NCI-H345 (cell line): ENCODE measurements at regions not wholly inside any gene's neighbourhood (a gene's known extent, or its start where the extent isn't known, plus 50 kb on each side); places are given as distances from the start of the nearest gene placed in this dataset.
"Not testable (repeated sequence)": the region's sequence is repeated elsewhere in the genome, so short reads cannot be mapped to it uniquely, and the experiment has no call there.

Experiments used
- DNase-seq: peaks from one replicate; lab custom pipeline; 2025; lab: John Stamatoyannopoulos, UW

DNA sequence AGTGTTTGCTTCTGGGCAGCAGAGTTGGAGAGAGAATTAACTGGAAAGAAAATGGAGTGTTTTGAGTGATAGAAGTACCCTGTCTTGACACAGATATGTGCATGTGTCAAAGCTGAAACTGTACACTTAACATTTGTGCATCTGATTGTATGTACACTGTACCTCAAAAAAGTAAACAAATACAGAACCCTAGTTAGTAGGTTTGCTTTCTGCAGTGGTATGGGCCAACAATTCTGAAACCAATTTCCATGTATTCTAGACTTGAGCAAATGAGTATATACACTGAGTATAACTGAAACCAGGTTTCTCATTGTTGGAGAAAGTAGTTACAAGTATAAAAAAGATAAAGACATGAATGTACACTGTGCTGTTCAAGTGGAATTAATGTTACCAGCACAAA, 52.4 kb downstream of the ELAPOR2 start:
- DNase-seq: no peak

DNA sequence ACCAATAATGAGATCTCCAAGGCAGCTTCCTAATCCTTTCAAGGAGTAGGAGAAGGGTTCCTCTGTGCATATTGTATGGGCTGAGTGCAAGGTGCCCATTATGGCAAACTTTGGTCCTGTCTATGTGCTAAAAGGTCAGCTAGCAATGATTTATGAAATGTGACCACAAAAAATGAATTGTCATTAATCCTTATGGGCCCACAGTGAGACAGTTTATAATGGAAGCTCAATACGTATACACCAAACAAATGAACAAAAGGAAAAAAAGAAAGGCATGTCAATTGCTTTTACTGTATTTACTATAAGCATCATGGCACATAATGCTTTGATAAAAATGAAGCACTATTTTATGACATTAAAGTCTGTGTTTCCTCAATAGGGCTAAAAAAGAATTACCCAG, 54.5 kb downstream of the ELAPOR2 start:
- no peak for DNase-seq

DNA sequence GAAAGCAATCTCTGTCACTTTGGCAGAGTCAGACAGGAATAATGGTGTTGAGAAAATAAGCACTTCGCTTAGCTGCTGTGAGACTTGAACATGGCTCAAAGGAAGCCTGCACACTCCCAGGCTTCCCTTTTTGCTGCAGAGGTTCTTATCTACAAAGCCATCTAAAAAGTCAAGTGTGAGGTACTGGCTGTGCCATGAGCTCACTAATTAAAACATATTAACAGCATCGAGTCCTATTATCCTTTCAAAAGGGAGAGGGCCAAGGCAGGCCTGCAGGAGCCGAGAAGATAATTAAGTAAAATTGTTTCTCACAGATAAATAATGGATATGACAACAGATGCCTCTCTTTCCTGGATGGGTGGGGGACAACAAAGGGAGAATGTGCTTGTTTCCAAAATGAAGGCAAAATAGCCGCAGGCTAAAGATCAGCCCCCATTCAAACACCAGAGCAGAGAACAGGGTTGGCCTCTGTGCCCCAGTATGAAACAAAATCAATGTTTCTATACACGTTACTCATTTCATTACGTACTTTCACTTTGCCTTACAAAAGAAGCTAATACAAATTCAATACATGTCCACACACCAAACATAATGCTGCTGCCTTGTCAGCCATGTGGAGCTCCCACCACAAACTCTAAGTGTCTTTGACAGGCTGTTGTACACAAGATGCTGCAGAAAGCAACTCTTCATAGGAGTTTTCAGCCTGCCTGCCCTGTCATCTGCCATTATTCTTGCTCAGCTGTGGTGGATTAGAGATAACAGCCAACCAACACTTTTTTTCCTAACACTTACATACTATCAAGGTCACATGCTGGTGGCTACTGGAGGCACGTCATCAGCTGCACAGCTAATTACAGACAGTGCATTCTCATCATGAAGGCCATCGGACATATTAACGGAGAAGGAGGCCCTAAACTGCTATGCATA, 55.3 kb downstream of the ELAPOR2 start:
- DNase-seq: no peak

DNA sequence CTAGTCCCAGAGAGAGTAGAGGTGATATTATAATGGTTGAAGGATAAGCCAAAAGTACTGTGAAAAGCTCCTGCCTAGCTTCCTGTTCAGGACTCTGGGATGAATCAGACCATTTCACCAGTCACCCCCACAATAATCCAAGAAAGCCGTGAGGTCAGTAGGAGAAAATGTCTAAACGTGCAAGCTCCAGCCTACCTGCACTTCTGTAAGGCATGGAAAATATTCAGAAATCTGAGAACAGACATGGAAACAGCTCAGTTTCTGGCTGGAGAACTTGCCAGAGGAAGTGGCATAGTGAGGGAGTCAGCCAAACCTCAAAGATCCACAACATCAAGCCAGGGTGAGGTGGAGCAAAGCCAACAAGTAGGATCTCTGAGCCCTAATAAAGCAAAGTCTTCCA, 58.2 kb downstream of the ELAPOR2 start:
- no peak for DNase-seq

DNA sequence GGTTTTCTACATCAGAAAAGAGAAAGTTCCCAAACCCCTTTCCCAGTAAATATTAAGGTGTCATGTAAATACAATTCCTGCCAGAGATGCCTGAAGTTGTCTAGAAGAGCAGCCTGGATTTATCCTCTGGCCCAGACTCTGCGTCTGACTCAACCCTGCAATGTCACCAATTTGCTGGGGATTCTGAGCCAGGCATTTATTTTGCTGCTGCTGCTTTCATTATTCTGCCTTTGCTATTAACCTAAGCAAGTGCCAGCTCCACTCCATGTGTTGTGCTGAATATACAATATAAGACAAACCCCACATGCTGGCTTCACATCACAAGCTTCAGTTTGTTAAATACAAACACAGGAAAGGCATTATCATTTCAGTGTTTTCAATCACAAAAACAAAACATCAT, 59.1 kb downstream of the ELAPOR2 start:
- no peak for DNase-seq

DNA sequence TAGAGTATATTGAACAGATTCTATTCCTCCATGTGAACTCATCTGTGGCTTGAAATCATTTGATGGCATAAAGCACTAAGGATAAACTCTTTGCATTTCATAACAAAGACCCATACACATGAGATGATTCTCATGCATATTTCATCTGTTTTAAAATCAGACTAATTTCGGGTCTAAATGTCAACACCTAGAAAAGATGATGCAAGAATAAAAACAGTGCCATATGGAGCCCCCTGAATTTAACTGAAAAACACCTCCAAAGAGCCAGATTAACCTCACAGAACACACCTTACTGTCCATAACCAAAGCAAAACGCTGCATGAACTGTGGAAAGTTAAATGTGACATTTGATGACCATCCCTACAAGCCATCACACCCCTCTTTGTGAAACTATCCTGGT, 59.7 kb downstream of the ELAPOR2 start:
- no peak for DNase-seq

DNA sequence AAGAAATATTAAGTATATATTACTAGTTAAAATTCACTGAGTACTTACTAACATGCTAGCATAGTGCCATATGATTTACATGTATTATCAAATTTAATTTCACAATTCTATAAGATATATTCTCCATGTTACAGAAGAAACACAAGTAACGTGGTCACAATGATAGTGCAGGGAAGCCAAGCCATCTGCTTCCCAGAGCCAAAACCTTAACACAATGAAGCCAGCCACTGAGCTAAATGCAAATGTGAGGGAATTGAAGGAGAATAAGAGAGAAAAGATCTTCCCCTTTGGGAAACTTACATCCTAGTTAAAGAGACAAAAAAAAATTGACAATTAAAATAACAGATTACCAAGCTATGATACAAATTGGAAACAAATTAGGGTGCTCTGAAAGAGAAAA, 63.6 kb downstream of the ELAPOR2 start:
- DNase-seq: no peak

DNA sequence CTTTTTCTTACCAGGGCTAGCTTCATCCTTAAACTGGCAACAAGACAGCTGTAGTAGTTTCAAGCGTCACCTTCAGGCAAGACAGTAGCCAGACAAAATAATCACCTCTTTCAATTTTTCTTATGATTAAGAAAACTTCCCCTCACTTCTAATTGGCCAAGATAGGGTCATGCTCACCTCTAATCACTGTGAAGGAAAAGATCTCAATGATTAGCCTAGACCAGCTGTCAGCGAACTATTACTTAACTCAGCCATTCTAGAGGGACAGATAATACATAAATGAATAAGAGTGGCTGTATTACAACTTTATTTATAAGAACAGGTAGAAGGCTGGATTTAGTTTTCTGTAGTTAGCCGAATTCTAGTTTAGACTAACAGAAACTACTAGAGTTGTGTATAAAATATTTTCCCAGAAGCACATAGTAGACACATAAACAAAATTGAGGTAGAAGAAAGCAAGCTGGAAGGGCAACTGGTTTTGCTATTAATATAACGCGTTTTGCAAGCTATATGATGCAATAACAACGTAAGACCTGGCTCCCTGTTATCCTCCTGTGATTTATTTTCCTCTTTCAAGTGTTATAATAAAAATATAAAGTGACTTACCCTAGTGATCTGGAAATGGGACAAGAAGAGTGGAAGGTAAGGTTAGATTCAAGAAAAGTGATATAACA, 64.3 kb downstream of the ELAPOR2 start:
- no peak for DNase-seq

DNA sequence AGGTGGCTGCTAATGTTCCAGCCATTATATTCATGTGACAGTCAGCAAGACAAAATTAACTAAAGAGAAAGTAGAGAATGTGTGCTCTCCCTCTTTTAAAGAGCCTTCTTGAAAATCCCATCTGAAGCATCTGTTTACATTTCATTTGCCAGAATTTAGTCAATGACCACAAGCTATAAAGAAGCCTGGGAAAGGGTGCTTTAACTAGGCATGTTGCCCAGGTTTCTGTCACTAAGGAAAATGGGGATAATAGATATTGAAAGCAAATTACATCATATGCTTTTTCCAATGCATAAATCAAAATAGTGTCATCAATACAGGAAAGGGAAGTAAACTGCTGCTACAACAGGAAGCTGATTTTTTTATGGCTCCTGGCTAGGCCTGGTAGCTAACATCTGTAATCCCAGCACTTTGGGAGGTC, 67.7 kb downstream of the ELAPOR2 start:
- DNase-seq: no peak

DNA sequence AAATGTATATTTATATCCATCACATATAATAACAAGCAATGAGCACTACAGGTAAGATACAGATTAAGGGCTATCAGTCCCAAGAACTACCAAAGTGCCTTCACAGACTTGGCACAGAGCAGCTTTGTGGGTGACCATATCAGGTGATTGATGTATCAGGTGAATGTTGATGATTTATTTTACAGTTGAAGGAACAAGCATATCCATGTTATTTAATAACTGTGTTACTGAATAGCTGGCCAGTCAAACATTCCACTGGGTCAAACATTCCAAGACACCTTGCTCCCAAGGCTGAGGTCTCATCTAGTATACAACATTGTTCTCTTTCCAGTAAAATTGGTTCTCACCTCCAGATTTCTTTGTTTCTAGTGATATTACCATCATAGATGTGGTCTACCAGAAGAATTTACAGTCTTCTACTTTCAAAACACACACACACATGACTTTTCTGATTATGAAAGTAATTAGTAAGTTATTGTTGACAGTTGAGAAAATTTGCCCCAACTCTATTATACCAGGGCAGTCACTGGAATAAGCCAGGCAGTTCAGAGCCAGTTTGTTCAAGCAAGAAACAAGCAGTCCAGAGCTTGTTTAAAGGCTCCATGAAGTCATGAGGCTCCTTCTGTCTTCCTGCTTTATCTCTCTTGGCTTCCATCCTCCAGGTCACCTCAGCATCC, 68.2 kb downstream of the ELAPOR2 start:
- no peak for DNase-seq

DNA sequence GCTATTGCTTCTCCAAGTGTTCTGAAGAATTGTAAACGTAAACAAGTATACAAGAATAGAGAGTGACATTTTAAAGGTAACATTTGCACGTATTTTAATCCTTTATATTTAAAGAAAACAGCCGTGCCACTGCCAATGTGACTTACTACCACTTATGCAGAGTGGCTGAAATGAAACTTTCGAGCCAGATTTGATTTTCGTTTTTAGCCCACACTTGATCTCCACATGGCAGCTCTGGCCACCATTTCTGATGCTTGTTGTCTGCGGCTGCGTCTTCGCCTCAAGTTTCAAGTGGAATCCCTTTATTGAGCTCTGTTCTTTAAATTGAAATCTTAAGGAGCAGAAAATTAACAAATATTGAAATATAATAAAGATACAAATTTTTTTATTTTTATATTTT, 70.0 kb downstream of the ELAPOR2 start:
- DNase-seq: no peak

DNA sequence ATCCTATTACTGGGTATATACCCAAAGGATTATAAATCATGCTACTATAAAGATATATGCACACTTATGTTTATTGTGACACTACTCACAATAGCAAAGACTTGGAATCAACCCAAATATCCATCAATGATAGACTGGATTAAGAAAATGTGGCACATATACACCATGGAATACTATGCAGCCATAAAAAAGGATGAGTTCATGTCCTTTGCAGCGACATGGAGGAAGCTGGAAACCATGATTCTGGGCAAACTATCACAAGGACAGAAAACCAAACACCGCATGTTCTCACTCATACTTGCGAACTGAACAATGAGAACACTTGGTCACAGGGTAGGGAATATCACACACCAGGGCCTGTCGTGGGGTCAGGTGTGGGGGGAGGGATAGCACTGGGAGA, 71.6 kb downstream of the ELAPOR2 start:
- DNase-seq: not testable (repeated sequence)

DNA sequence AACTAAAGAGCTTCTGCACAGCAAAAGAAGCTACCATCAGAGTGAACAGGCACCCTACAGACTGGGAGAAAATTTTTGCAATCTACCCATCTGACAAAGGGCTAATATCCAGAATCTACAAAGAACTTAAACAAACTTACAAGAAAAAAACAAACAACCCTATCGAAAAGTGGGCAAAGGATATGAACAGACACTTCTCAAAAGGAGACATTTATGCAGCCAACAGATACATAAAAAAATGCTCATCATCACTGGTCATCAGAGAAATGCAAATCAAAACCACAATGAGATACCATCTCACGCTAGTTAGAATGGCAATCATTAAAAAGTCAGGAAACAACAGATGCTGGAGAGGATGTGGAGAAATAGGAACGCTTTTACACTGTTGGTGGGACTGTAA, 72.1 kb downstream of the ELAPOR2 start:
- DNase-seq: not testable (repeated sequence)

DNA sequence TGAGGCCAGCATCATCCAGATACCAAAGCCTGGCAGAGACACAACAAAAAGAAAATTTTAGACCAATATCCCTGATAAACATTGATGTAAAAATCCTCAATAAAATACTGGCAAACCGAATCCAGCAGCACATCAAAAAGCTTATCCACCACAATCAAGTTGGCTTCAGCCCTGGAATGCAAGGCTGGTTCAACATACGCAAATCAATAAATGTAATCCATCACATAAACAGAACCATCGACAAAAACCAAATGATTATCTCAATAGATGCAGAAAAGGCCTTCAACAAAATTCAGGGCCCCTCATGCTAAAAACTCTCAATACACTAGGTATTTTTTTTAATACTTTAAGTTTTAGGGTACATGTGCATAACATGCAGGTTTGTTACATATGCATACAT, 74.1 kb downstream of the ELAPOR2 start:
- DNase-seq: not testable (repeated sequence)

DNA sequence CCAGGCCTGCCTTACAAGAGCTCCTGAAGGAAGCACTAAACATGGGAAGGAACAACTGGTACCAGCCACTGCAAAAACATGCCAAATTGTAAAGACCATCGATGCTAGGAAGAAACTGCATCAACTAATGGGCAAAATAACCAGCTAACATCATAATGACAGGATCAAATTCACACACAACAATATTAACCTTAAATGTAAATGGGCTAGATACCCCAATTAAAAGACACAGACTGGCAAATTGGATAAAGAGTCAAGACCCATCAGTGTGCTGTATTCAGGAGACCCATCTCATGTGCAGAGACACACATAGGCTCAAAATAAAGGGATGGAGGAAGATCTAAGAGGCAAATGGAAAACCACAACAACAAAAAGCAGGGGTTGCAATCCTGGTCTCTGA, 75.8 kb downstream of the ELAPOR2 start:
- DNase-seq: not testable (repeated sequence)

DNA sequence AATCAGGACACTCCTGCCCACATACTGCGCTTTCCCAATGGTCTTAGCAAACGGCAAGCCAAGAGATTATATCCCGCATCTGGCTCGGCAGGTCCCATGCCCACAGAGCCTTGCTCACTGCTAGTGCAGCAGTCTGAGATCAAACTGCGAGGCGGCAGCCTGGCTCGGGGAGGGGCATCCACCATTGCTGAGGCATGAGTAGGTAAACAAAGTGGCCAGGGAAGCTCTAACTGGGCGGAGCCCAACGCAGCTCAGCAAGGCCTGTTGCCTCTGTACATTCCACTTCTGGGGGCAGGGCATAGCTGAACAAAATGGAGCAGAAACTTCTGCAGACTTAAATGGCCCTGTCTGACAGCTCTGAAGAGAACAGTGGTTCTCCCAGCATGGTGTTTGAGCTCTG, 77.5 kb downstream of the ELAPOR2 start:
- not testable (repeated sequence) for DNase-seq

DNA sequence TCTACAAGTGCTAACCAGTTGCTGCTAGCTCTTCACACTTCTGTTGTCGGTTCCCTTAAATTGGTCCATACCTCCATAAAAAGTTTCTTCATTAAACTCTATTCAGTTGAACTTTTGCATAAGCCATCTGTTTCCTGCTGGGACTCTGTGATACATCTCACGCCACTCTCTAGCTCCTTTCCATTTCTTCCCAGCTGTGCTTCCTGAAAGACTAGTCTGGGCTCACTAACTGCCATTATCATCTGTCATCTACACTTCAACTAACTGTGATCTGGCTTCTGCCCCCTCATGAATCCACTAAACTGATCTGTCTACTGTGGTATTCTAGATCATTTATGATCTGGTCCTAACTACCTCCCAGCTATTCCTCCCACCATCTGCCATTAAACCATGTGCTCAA, 78.3 kb downstream of the ELAPOR2 start:
- DNase-seq: no peak

DNA sequence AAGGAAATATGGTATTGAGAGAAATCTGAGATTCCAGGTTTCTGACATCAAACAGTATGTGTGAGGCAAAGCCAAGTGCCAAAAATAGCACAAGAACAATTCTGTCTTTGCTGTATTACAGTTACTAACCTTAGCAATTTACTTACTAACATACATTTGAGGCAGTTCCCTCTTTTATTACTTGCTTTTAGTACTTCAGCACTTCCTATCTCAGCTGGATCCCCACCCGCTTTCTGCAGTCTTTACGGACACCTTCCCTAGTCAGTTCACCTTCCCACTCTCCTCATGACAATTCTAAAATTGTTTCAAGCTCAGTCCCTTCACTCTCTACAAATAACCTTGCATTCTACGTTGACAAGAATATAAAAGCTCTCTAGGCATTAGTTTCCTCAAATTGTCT, 79.2 kb downstream of the ELAPOR2 start:
- DNase-seq: no peak

DNA sequence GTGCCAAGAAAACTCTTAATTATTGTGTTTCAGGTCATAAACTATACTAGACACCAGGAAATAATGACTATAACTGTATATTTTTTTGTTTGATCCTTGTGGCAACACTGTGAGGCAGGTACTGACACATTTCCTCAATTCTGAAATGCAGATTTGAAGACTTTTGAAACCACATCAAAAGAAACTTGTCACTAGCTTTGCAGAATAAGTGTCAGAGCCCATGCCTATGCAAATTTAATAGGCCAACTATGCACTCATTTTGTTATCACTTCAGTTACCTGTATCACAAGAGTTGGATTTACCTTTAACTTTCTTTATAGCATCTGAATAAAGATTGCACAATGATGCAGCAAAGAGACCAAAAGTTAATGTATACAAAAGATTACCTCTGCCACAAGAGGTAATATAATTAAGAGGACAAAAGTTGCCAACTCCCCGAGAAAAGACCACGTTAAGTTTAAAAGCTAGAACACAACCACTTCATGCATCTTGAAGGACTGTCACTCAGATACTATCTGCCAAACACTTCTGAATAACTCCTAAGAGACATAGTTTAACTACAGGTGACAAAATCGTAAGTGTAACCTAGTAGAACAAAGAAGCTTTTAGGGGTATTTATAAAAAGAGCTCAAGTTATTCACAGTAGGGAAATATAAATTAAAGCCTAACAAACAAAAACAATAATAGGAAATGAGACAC, 80.5 kb downstream of the ELAPOR2 start:
- no peak for DNase-seq

DNA sequence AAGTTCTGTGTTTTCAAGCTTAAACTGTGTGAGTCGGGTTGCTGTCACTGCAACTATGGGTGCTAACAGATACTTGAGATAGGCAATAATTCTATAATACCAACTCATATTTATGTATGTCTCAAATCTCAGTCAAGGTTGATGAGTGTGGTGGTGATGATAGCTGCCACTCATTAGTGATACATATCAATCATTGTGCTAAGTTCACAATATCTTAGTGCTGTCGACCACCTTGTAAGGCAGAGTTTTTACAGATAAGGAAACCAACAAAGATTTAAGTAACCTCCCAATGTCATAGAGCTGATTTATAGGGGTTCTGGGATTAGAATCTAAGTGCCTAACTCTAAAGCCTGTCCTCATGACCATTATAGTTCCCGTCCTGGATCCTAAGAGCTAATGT, 82.5 kb downstream of the ELAPOR2 start:
- DNase-seq: no peak

DNA sequence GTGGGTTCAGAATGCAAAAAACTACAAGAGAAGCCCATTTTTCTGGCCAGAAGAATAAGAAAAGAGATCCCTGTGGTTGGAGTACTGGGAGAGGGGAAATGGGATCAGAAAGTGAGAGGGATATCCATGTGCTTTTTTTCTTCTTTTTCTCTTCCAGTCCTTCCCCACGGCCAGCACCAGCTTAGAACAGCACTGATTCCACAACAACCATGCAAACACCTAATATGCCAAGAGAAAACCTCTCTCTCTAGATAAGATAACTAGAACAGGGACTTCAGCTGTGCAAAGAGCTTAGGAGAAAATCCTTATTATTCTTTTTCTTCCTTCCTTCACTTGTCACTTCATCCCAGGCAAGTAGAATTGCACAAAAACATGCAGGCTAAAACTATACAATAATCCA, 83.5 kb downstream of the ELAPOR2 start:
- no peak for DNase-seq

DNA sequence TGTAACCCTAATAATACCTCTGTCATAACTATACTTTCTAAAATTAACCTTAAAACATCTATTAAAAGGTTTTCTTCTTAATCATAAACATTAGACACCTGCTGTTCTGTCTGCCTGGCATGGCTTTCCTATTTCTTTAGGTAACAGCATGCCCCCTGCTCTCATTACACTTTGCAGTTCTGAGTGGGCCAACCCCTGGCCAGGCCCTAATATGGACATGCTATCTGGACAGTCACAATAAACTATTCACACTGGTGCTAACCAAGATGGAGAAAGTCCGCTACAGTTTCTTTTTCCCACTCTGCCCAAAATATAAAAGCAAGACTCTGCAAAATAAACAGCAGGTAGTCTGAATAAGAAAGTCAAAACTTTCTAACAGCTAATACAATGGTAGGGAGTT, 84.0 kb downstream of the ELAPOR2 start:
- no peak for DNase-seq
